HG03432 (cell line): ENCODE measurements at regions not wholly inside any gene's neighbourhood (a gene's known extent, or its start where the extent isn't known, plus 50 kb on each side); places are given as distances from the start of the nearest gene placed in this dataset.
"Not testable (repeated sequence)": the region's sequence is repeated elsewhere in the genome, so short reads cannot be mapped to it uniquely, and the experiment has no call there.

Experiments used
- ATAC-seq: cut with Tn5 transposase; IDR thresholded peaks from one replicate; pipeline ENCODE4 v1.9.1; 2021; ENCODE audit warnings: mild to moderate bottlenecking, moderate library complexity; ENCODE audit not compliant: unreplicated experiment

- ATAC-seq: no peak
These were observed 392.3 kb upstream of the RIOK2 start for GRCh38 chr5:97575322-97575721.

- no peak for ATAC-seq
These were observed 393.9 kb upstream of the RIOK2 start for GRCh38 chr5:97576956-97577355.

GRCh38 chr5:97579977-97580376, 396.9 kb upstream of the RIOK2 start:
- ATAC-seq: not testable (repeated sequence)

GRCh38 chr5:97580746-97581145, 397.7 kb upstream of the RIOK2 start:
- ATAC-seq: no peak

- ATAC-seq: no peak
These were observed 408.7 kb upstream of the RIOK2 start for GRCh38 chr5:97591781-97592180.

- ATAC-seq: no peak
These were observed 417.4 kb upstream of the RIOK2 start for GRCh38 chr5:97600486-97600885.

GRCh38 chr5:97601651-97602050, 418.6 kb upstream of the RIOK2 start:
- ATAC-seq: no peak

GRCh38 chr5:97606531-97606930, 423.5 kb upstream of the RIOK2 start:
- no peak for ATAC-seq

GRCh38 chr5:97608501-97608900, 425.5 kb upstream of the RIOK2 start:
- no peak for ATAC-seq

GRCh38 chr5:97618721-97619120, 435.7 kb upstream of the RIOK2 start:
- no peak for ATAC-seq

- ATAC-seq: no peak
These were observed 440.4 kb upstream of the RIOK2 start for GRCh38 chr5:97623441-97623840.

- ATAC-seq: no peak
These were observed 441.8 kb upstream of the RIOK2 start for GRCh38 chr5:97624886-97625285.

GRCh38 chr5:97627272-97627671, 444.2 kb upstream of the RIOK2 start:
- no peak for ATAC-seq

GRCh38 chr5:97628031-97628430, 445.0 kb upstream of the RIOK2 start:
- ATAC-seq: no peak

GRCh38 chr5:97628807-97629206, 445.8 kb upstream of the RIOK2 start:
- no peak for ATAC-seq

GRCh38 chr5:97629276-97629675, 446.2 kb upstream of the RIOK2 start:
- ATAC-seq: no peak

GRCh38 chr5:97635553-97635952, 452.5 kb upstream of the RIOK2 start:
- peak; percentile 89 for ATAC-seq

- ATAC-seq: no peak
These were observed 453.7 kb upstream of the RIOK2 start for GRCh38 chr5:97636766-97637165.

GRCh38 chr5:97641081-97641480, 458.0 kb upstream of the RIOK2 start:
- ATAC-seq: no peak

- ATAC-seq: no peak
These were observed 461.2 kb upstream of the RIOK2 start for GRCh38 chr5:97644206-97644605.

- no peak for ATAC-seq
These were observed 461.8 kb upstream of the RIOK2 start for GRCh38 chr5:97644896-97645295.

GRCh38 chr5:97657239-97657638, 474.2 kb upstream of the RIOK2 start:
- no peak for ATAC-seq

- ATAC-seq: no peak
These were observed 475.3 kb upstream of the RIOK2 start for GRCh38 chr5:97658116-97658900.
